Prostate gland (tissue), 2 donors: ENCODE measurements at regions not wholly inside any gene's neighbourhood (a gene's known extent, or its start where the extent isn't known, plus 50 kb on each side); places are given as distances from the start of the nearest gene placed in this dataset.
A peak's percentile ranks its signal among the peaks of the same experiment; 100 is the strongest.

Source experiments
- CTCF ChIP-seq, 4 experiments: fragments of 200-600 bp in 2 of 4; fragments of 450-650 bp in 2 of 4; sonication (generic) in 2 of 4; IDR thresholded peaks; 1 replicate in 3 of 4; 2 replicates in 1 of 4; pipeline ENCODE4 v1.5.1; 2016 to 2019; ENCODE audit warnings: antibody characterized with exemption in 4 of 4, mild to moderate bottlenecking in 2 of 4, moderate library complexity in 2 of 4
- POLR2A ChIP-seq: fragments of 450-650 bp; IDR thresholded peaks from one replicate; pipeline ENCODE4 v1.6.1; 2016; ENCODE audit warnings: antibody characterized with exemption, mild to moderate bottlenecking

GRCh38 chr11:92552942-92553341, 328.3 kb downstream of the FAT3 start:
- TF ChIP-seq CTCF (IDR thresholded peaks at IDR 0.05) = peak in 2 of 4 experiments; percentile 24 to 29
- no peak for TF ChIP-seq POLR2A
